Adrenal gland (tissue), 9 donors: ENCODE measurements at regions not wholly inside any gene's neighbourhood (a gene's known extent, or its start where the extent isn't known, plus 50 kb on each side); places are given as distances from the start of the nearest gene placed in this dataset.

Experiments
- DNase-seq, 7 donors: peaks; one replicate each; pipeline ENCODE4 v3.0.0-alpha.2; 2019 to 2020
- H3K27ac ChIP-seq, 5 donors: fragments of 200-600 bp; sonication (generic) in 4 of 5; 1 replicate in 3 of 5; 2 replicates in 2 of 5; pipeline versions ENCODE4 v1.5.1 to v1.8.0; 2016 to 2020; ENCODE audit warnings: mild to moderate bottlenecking in 1 of 5
- H3K27me3 ChIP-seq: fragments of 200-600 bp; 2 replicates; pipeline ENCODE4 v1.8.0; 2021
- H3K36me3 ChIP-seq, 2 donors: fragments of 200-600 bp; replicated peaks in 1 of 2; 1 replicate in 1 of 2; 2 replicates in 1 of 2; pipeline versions ENCODE4 v1.5.1 to v1.8.0; 2018 to 2022
- H3K4me1 ChIP-seq, 2 donors: fragments of 200-600 bp; replicated peaks in 1 of 2; 1 replicate in 1 of 2; 2 replicates in 1 of 2; pipeline versions ENCODE4 v1.5.1 to v1.8.0; 2018 to 2021
- H3K4me3 ChIP-seq, 4 donors: fragments of 200-600 bp; sonication (generic) in 3 of 4; one replicate each; pipeline ENCODE4 v1.5.1; 2016 to 2018
- H3K9me3 ChIP-seq, 3 donors: fragments of 200-600 bp; sonication (generic) in 1 of 3; replicated peaks in 1 of 3; 1 replicate in 2 of 3; 2 replicates in 1 of 3; pipeline versions ENCODE4 v1.5.1 to v1.8.0; 2016 to 2021
- CTCF ChIP-seq, 6 experiments: fragments of 450-650 bp in 4 of 6; fragments of 200-600 bp in 2 of 6; sonication (generic) in 1 of 6; IDR thresholded peaks; 1 replicate in 5 of 6; 2 replicates in 1 of 6; pipeline versions ENCODE4 v1.5.1 to v1.8.0; 2016 to 2021; ENCODE audit warnings: antibody characterized with exemption in 6 of 6, mild to moderate bottlenecking in 2 of 6, moderate library complexity in 1 of 6
- POLR2A ChIP-seq, 2 donors: fragments of 450-650 bp; IDR thresholded peaks; one replicate each; pipeline ENCODE4 v1.6.1; 2017; ENCODE audit warnings: antibody characterized with exemption in 2 of 2, mild to moderate bottlenecking in 2 of 2, moderate library complexity in 1 of 2
- WGBS, 4 donors: extraction: QIAGEN DNeasy Blood & Tissue Kit in 2 of 4; methylation state at CpG; one replicate each; pipeline versions ENCODE4 v1.1.5 to v1.1.7; 2013 to 2017; 5-methylcytosine and 5-hydroxymethylcytosine counted together
- intact Hi-C, 2 donors: fragments of 100-400 bp; cut with DNase I; formaldehyde crosslinking; loops; one replicate each; pipeline versions ENCODE4 v1.14.1 to v1.15.0; 2022 to 2023
- donor health status: healthy with polysubstance abuse.
- donor health status: Bipolar disorder and iron deficiency.
- donor health status: DM: yes; HTN: yes; CAD: no.
- donor health status: DM: no; HTN: no; CAD: no.
- donor health status: DM: no; HTN: no; CAD: no.

GRCh38 chr12:22956690-22957089 is 331.7 kb downstream of the ETNK1 start:
- no peak for DNase-seq
- H3K27ac ChIP-seq = no peak overlapping the region
- WGBS, 4 donors = 52 to 63% (median 58%) methylated on average over 2 of the region's 2 CpGs
- H3K27me3 ChIP-seq = no peaks in the 10 kb centered on the region
- no peaks in the 10 kb centered on the region for H3K9me3 ChIP-seq
- H3K36me3 ChIP-seq = no peaks in the 10 kb centered on the region
- intact Hi-C loops = no loop called here
- no peaks in the 10 kb centered on the region for H3K4me1 ChIP-seq
- H3K4me3 ChIP-seq = no peak overlapping the region
- TF ChIP-seq POLR2A (IDR thresholded peaks at IDR 0.05) = no peak
- no peak for TF ChIP-seq CTCF (IDR thresholded peaks at IDR 0.05)

- H3K36me3 ChIP-seq = no peaks in the 10 kb centered on the region
- intact Hi-C loops = no loop called here
- H3K9me3 ChIP-seq = no peaks in the 10 kb centered on the region
- no peaks in the 10 kb centered on the region for H3K27me3 ChIP-seq
- no peak overlapping the region for H3K4me3 ChIP-seq
- no peak for TF ChIP-seq POLR2A (IDR thresholded peaks at IDR 0.05)
- TF ChIP-seq CTCF (IDR thresholded peaks at IDR 0.05) = no peak
- H3K4me1 ChIP-seq = no peaks in the 10 kb centered on the region
- DNase-seq = no peak
- H3K27ac ChIP-seq = no peak overlapping the region
Measured at GRCh38 chr12:22967171-22967570, 342.2 kb downstream of the ETNK1 start.

GRCh38 chr12:22969521-22969920 is 344.6 kb downstream of the ETNK1 start:
- Histone ChIP-seq H3K36me3 (no peaks in the 10 kb centered on the region), H3K4me3 (no peak overlapping the region), H3K27ac (no peak overlapping the region), H3K27me3 (no peaks in the 10 kb centered on the region), H3K9me3 (no peaks in the 10 kb centered on the region), H3K4me1 (no peaks in the 10 kb centered on the region)
- intact Hi-C loops = no loop called here
- no peak for DNase-seq
- WGBS, 4 donors = 28 to 57% (median 49%) methylated on average over 4 of the region's 4 CpGs
- no peak for TF ChIP-seq CTCF (IDR thresholded peaks at IDR 0.05)
- TF ChIP-seq POLR2A (IDR thresholded peaks at IDR 0.05) = no peak

GRCh38 chr12:22971247-22971646 is 346.3 kb downstream of the ETNK1 start:
- 64 to 75% (median 68%) methylated on average over 6 of the region's 6 CpGs for WGBS, 4 donors
- no peaks in the 10 kb centered on the region for H3K4me1 ChIP-seq
- intact Hi-C loops = no loop called here
- H3K27me3 ChIP-seq = no peaks in the 10 kb centered on the region
- no peaks in the 10 kb centered on the region for H3K9me3 ChIP-seq
- no peak for DNase-seq
- H3K4me3 ChIP-seq = no peak overlapping the region
- no peak for TF ChIP-seq CTCF (IDR thresholded peaks at IDR 0.05)
- no peak for TF ChIP-seq POLR2A (IDR thresholded peaks at IDR 0.05)
- H3K27ac ChIP-seq = no peak overlapping the region
- H3K36me3 ChIP-seq = no peaks in the 10 kb centered on the region
